Calu3 (cell line): ENCODE measurements at regions not wholly inside any gene's neighbourhood (a gene's known extent, or its start where the extent isn't known, plus 50 kb on each side); places are given as distances from the start of the nearest gene placed in this dataset.

Experiments
- BruUV-seq: library from RNA; stranded (reverse); fragments of 400-500 nt; replicated peaks from 2 replicates; lab custom pipeline; 2021; lab: Mats Ljungman, UMichigan
- CTCF ChIA-PET: fragments of 300-600 bp; sonication (Branson Sonifier 250); formaldehyde crosslinking; loops from one replicate; lab custom pipeline; 2022; ENCODE audit warnings: antibody characterized with exemption; lab: Charles Lee
- DNase-seq: peaks from one replicate; pipeline ENCODE4 v3.0.0; 2022
- H3K27ac Mint-ChIP-seq: one replicate; pipeline ENCODE4 v1.8.0; 2022; ENCODE audit warnings: mixed read lengths; ENCODE audit not compliant: unreplicated experiment
- H3K27me3 Mint-ChIP-seq: one replicate; pipeline ENCODE4 v1.8.0; 2022; ENCODE audit warnings: mixed read lengths; ENCODE audit not compliant: unreplicated experiment
- H3K36me3 Mint-ChIP-seq: one replicate; pipeline ENCODE4 v1.8.0; 2022; ENCODE audit warnings: mild to moderate bottlenecking, moderate library complexity, mixed read lengths; ENCODE audit not compliant: insufficient read depth, unreplicated experiment
- H3K4me1 Mint-ChIP-seq: one replicate; pipeline ENCODE4 v1.8.0; 2022; ENCODE audit warnings: mild to moderate bottlenecking, low read depth, mixed read lengths; ENCODE audit not compliant: unreplicated experiment
- H3K4me3 Mint-ChIP-seq: one replicate; pipeline ENCODE4 v1.8.0; 2022; ENCODE audit warnings: mild to moderate bottlenecking, low read depth, moderate library complexity, mixed read lengths; ENCODE audit not compliant: unreplicated experiment
- H3K9me3 Mint-ChIP-seq: one replicate; pipeline ENCODE4 v1.8.0; 2022; ENCODE audit warnings: low read depth, mixed read lengths; ENCODE audit not compliant: unreplicated experiment
- intact Hi-C: fragments of 100-400 bp; cut with micrococcal nuclease; formaldehyde crosslinking; loops from one replicate; pipeline ENCODE4 v1.10.0; 2022; ENCODE audit not compliant: unreplicated experiment
- TF ChIP-seq, protein P1 (sequence below): fragments of 200-600 bp; IDR thresholded peaks from one replicate; pipeline ENCODE4 v1.8.0; 2022; ENCODE audit warnings: antibody characterized with exemption; ENCODE audit not compliant: unreplicated experiment

DNA sequence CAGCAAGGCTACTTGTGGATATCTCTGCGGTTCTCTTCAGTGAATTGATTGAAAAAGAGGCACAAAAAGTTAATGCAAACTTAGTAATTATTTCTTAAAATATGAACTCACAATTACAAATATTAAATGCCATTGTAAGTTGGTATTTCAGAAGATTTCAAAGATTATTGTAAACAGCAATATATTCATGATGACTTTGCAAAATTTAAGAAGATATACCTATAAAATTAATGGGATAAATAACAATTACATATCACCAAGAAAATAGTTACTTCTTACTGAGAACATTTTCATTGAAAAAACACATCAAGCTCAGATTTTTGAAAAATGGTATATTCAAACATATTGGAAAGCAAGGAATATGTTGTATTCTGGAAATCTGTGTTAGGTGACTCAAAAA is 482.0 kb upstream of the LRRTM1 start:
- no peak for DNase-seq
- Mint-ChIP-seq H3K4me3 (no peak overlapping the region), H3K27ac (no peak overlapping the region), H3K27me3 (no peaks in the 10 kb centered on the region), H3K4me1 (no peaks in the 10 kb centered on the region), H3K36me3 (no peaks in the 10 kb centered on the region), H3K9me3 (peaks cover 13% of the 10 kb centered on the region)
- intact Hi-C loops = no loop called here
- BruUV-seq = no TSS peak
- CTCF ChIA-PET = no interaction called here
- TF ChIP-seq, protein P1, sequence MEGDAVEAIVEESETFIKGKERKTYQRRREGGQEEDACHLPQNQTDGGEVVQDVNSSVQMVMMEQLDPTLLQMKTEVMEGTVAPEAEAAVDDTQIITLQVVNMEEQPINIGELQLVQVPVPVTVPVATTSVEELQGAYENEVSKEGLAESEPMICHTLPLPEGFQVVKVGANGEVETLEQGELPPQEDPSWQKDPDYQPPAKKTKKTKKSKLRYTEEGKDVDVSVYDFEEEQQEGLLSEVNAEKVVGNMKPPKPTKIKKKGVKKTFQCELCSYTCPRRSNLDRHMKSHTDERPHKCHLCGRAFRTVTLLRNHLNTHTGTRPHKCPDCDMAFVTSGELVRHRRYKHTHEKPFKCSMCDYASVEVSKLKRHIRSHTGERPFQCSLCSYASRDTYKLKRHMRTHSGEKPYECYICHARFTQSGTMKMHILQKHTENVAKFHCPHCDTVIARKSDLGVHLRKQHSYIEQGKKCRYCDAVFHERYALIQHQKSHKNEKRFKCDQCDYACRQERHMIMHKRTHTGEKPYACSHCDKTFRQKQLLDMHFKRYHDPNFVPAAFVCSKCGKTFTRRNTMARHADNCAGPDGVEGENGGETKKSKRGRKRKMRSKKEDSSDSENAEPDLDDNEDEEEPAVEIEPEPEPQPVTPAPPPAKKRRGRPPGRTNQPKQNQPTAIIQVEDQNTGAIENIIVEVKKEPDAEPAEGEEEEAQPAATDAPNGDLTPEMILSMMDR = no peak

DNA sequence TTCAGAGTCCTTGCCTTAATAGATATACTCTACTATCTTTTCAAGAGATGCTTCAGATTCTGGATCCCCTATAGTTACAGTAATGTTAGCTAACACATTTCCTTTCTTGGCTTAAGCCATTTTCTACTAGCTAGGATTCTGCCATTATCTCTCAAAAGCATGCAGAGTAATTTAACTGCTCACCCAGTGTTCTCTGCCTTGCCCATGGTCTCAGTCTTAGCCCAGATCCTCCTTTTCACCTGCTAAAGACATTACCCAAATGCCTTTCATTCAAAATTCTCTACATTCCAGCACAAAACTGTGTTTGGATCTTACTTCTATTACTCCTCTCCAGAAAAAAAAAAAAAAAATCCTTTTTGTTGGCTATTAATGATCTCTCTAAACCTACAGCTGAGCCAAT is 474.2 kb upstream of the LRRTM1 start:
- intact Hi-C loops = no loop called here
- TF ChIP-seq, protein P1 = no peak
- peaks cover 6% of the 10 kb centered on the region for H3K9me3 Mint-ChIP-seq
- DNase-seq = no peak
- H3K36me3 Mint-ChIP-seq = no peaks in the 10 kb centered on the region
- H3K27ac Mint-ChIP-seq = no peak overlapping the region
- no peak overlapping the region for H3K4me3 Mint-ChIP-seq
- no peaks in the 10 kb centered on the region for H3K4me1 Mint-ChIP-seq
- no peaks in the 10 kb centered on the region for H3K27me3 Mint-ChIP-seq
- CTCF ChIA-PET = no interaction called here
- no TSS peak for BruUV-seq

DNA sequence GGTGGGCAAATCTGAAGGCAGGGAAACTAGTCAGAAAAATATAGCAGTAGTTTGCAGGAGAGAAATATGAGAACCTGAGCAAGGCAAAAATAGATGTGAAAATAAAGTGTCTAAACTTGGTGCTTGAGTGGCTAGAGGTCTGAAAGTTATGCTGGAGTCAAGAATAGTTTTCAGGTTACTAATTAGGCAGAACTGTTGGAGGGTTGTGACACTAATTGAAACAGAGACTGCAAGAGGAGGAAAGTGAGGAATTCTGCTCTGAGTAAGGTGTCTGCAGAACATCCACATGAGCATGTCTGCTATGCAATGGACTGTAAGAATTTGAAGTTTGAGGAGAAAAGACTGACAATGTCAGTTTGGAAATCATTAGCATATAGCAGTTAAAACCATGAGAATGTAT is 444.0 kb upstream of the LRRTM1 start:
- BruUV-seq = no TSS peak
- Mint-ChIP-seq H3K27me3 (no peaks in the 10 kb centered on the region), H3K9me3 (peaks cover 22% of the 10 kb centered on the region), H3K27ac (no peak overlapping the region), H3K4me3 (no peak overlapping the region), H3K36me3 (no peaks in the 10 kb centered on the region), H3K4me1 (no peaks in the 10 kb centered on the region)
- CTCF ChIA-PET = no interaction called here
- DNase-seq = no peak
- intact Hi-C loops = no loop called here
- TF ChIP-seq, protein P1 = no peak

DNA sequence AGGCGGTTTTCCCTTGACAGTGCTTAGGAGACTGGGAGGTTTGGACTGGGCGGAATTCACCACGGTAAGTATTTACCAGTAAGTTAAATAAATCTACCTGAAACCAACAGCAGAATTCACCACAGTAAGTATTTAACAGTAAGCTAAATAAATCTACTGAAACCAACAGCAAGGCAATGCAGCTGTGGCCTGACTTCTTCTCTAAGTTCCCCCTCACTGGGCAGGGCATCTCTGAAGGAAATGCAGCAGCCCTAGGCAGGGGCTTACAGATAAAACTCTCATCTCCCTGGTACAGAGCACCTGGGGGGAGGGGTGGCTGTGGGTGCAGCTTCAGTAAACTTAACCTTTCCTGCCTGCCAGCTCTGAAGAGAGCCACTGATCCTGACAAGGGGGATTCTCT is 432.5 kb upstream of the LRRTM1 start:
- Mint-ChIP-seq H3K27me3 (no peaks in the 10 kb centered on the region), H3K36me3 (no peaks in the 10 kb centered on the region), H3K4me3 (no peak overlapping the region), H3K4me1 (no peaks in the 10 kb centered on the region), H3K9me3 (peaks cover 16% of the 10 kb centered on the region), H3K27ac (no peak overlapping the region)
- CTCF ChIA-PET = interaction anchor here (0.6 kb wide), 1 partner anchor 1164 kb away, joined by 5 read pairs; no protein-coding TSS in a partner anchor
- TF ChIP-seq, protein P1 = no peak
- no TSS peak for BruUV-seq
- DNase-seq = no peak
- intact Hi-C loops = no loop called here
